ENCODE measurements at regions not wholly inside any gene's neighbourhood (a gene's known extent, or its start where the extent isn't known, plus 50 kb on each side); places are given as distances from the start of the nearest gene placed in this dataset.

DNA sequence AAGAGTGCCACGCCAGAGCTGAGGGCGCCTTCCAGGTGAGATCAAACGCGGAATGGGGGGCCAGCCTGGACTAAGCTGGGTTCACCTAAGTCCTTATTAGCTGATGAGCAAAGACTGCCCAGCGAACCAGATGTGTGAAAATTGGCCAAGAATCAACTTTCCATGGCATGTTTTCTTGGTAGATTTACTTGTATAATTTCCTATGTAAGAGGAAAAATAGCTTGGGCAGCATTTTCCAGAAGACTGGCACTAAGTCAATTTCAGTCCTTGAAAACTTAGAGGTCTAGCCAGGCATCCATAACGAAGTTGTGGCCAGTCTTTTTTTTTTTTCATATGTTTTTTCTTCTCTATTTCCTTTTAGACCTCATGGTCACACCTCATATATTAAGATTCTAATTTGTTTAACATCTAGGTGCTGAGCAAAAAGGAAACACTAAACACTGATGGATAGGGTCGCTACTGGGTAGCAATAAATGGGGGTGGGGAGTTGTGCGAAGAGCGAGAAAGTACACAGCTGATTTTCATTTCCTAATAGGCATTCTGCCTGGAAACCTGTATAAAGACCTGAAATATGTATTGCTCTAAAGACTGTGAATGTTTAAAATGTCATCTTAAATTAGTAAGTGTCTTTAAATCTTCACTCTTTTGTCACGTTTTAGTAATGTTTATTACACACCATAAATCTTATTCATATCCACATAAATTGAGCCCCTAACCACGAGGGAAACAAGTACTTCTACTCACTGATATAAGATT lies 188.8 kb downstream of the CD83 start:
- Histone ChIP-seq H3K27ac (ENCODE audit: low read depth, low read length) (no peak overlapping the region), H2AFZ (ENCODE audit: low read depth, low read length) (no peak overlapping the region), H3K9me3 (ENCODE audit: insufficient read depth, low read depth, low read length) (no peaks in the 10 kb centered on the region), H3K79me2 (ENCODE audit: insufficient read depth, low read length) (no peaks in the 10 kb centered on the region), H3K9ac (ENCODE audit: low read length) (no peak overlapping the region), H3K27me3 (ENCODE audit: insufficient read depth, low read length) (no peaks in the 10 kb centered on the region), H3K4me2 (ENCODE audit: low read length) (no peak overlapping the region), H4K20me1 (ENCODE audit: insufficient read depth, low read length) (no peaks in the 10 kb centered on the region), H3K4me3 (ENCODE audit: insufficient read depth, low read depth, low read length) (no peak overlapping the region), H3K4me1 (ENCODE audit: insufficient read depth, low read length) (no peaks in the 10 kb centered on the region), H3K36me3 (ENCODE audit: insufficient read depth, low read length) (no peaks in the 10 kb centered on the region)
- H3K4me3 Mint-ChIP-seq (ENCODE audit: unreplicated experiment) = no peak overlapping the region
- no peak for TF ChIP-seq EZH2 (IDR thresholded peaks at IDR 0.05; ENCODE audit: insufficient read depth, low read length)
- TF ChIP-seq, protein P1, sequence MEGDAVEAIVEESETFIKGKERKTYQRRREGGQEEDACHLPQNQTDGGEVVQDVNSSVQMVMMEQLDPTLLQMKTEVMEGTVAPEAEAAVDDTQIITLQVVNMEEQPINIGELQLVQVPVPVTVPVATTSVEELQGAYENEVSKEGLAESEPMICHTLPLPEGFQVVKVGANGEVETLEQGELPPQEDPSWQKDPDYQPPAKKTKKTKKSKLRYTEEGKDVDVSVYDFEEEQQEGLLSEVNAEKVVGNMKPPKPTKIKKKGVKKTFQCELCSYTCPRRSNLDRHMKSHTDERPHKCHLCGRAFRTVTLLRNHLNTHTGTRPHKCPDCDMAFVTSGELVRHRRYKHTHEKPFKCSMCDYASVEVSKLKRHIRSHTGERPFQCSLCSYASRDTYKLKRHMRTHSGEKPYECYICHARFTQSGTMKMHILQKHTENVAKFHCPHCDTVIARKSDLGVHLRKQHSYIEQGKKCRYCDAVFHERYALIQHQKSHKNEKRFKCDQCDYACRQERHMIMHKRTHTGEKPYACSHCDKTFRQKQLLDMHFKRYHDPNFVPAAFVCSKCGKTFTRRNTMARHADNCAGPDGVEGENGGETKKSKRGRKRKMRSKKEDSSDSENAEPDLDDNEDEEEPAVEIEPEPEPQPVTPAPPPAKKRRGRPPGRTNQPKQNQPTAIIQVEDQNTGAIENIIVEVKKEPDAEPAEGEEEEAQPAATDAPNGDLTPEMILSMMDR (IDR thresholded peaks at IDR 0.05; ENCODE audit: insufficient read depth, low read depth, low read length) = no peak
- H3K27me3 Mint-ChIP-seq (ENCODE audit: low read depth, unreplicated experiment) = peaks cover 8% of the 10 kb centered on the region
- FAIRE-seq = no peak
- H3K4me1 Mint-ChIP-seq (ENCODE audit: low read depth, unreplicated experiment) = no peaks in the 10 kb centered on the region
- H3K27ac Mint-ChIP-seq (ENCODE audit: unreplicated experiment) = no peak overlapping the region
- DNase-seq (ENCODE audit: low read depth) = no peak
- H3K9me3 Mint-ChIP-seq (ENCODE audit: unreplicated experiment) = peaks cover 7% of the 10 kb centered on the region
- no peaks in the 10 kb centered on the region for H3K36me3 Mint-ChIP-seq (ENCODE audit: low read depth, unreplicated experiment)

DNA sequence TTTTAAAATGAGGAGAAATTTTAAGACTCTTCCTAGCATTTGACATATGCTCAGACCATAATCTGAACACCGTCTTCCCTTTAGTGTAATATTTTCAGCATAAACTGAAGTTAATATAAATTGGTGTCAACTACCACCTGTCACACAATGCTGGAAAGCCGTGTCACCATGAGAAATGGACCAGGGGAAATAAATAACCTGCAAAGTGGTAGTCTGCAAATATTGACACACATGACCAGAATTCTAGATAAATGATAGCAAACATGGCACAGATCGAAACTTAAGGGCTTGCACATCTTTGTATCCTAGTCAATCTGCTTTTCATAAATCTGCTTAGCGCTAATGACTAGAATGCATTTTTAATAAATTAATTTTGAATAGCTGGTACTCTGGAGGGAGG lies 191.9 kb downstream of the CD83 start:
- Mint-ChIP-seq H3K9me3 (ENCODE audit: unreplicated experiment) (peaks cover 2% of the 10 kb centered on the region), H3K4me1 (ENCODE audit: low read depth, unreplicated experiment) (no peaks in the 10 kb centered on the region), H3K27me3 (ENCODE audit: low read depth, unreplicated experiment) (peaks cover 8% of the 10 kb centered on the region), H3K36me3 (ENCODE audit: low read depth, unreplicated experiment) (no peaks in the 10 kb centered on the region), H3K27ac (ENCODE audit: unreplicated experiment) (no peak overlapping the region), H3K4me3 (ENCODE audit: unreplicated experiment) (no peak overlapping the region)
- Histone ChIP-seq H3K9me3 (ENCODE audit: insufficient read depth, low read depth, low read length) (no peaks in the 10 kb centered on the region), H3K79me2 (ENCODE audit: insufficient read depth, low read length) (no peaks in the 10 kb centered on the region), H2AFZ (ENCODE audit: low read depth, low read length) (no peak overlapping the region), H3K4me1 (ENCODE audit: insufficient read depth, low read length) (no peaks in the 10 kb centered on the region), H4K20me1 (ENCODE audit: insufficient read depth, low read length) (no peaks in the 10 kb centered on the region), H3K36me3 (ENCODE audit: insufficient read depth, low read length) (no peaks in the 10 kb centered on the region), H3K9ac (ENCODE audit: low read length) (no peak overlapping the region), H3K4me2 (ENCODE audit: low read length) (no peak overlapping the region), H3K27ac (ENCODE audit: low read depth, low read length) (no peak overlapping the region), H3K27me3 (ENCODE audit: insufficient read depth, low read length) (no peaks in the 10 kb centered on the region), H3K4me3 (ENCODE audit: insufficient read depth, low read depth, low read length) (no peak overlapping the region)
- FAIRE-seq (no peak), DNase-seq (ENCODE audit: low read depth) (no peak)
- TF ChIP-seq, protein P1 (IDR thresholded peaks at IDR 0.05; ENCODE audit: insufficient read depth, low read depth, low read length) = no peak
- no peak for TF ChIP-seq EZH2 (IDR thresholded peaks at IDR 0.05; ENCODE audit: insufficient read depth, low read length)

GRCh38 chr6:14309951-14310445 lies 192.4 kb downstream of the CD83 start:
- H3K9ac ChIP-seq (ENCODE audit: low read length) = no peak overlapping the region
- no peak for TF ChIP-seq EZH2 (IDR thresholded peaks at IDR 0.05; ENCODE audit: insufficient read depth, low read length)
- TF ChIP-seq, protein P1 (IDR thresholded peaks at IDR 0.05; ENCODE audit: insufficient read depth, low read depth, low read length) = no peak
- FAIRE-seq = no peak

More at GRCh38 chr6:14309951-14310445, 192.4 kb downstream of the CD83 start:
- Histone ChIP-seq H3K79me2 (ENCODE audit: insufficient read depth, low read length) (no peaks in the 10 kb centered on the region), H2AFZ (ENCODE audit: low read depth, low read length) (no peak overlapping the region), H3K4me2 (ENCODE audit: low read length) (no peak overlapping the region), H3K4me1 (ENCODE audit: insufficient read depth, low read length) (no peaks in the 10 kb centered on the region), H3K27me3 (ENCODE audit: insufficient read depth, low read length) (no peaks in the 10 kb centered on the region), H3K36me3 (ENCODE audit: insufficient read depth, low read length) (no peaks in the 10 kb centered on the region), H3K4me3 (ENCODE audit: insufficient read depth, low read depth, low read length) (no peak overlapping the region), H3K9me3 (ENCODE audit: insufficient read depth, low read depth, low read length) (no peaks in the 10 kb centered on the region), H4K20me1 (ENCODE audit: insufficient read depth, low read length) (no peaks in the 10 kb centered on the region), H3K27ac (ENCODE audit: low read depth, low read length) (no peak overlapping the region)
- Mint-ChIP-seq H3K4me1 (ENCODE audit: low read depth, unreplicated experiment) (no peaks in the 10 kb centered on the region), H3K9me3 (ENCODE audit: unreplicated experiment) (peaks cover 2% of the 10 kb centered on the region), H3K4me3 (ENCODE audit: unreplicated experiment) (no peak overlapping the region), H3K27me3 (ENCODE audit: low read depth, unreplicated experiment) (peaks cover 5% of the 10 kb centered on the region), H3K36me3 (ENCODE audit: low read depth, unreplicated experiment) (no peaks in the 10 kb centered on the region), H3K27ac (ENCODE audit: unreplicated experiment) (no peak overlapping the region)
- no peak for DNase-seq (ENCODE audit: low read depth)
